ENCODE measurements at regions not wholly inside any gene's neighbourhood (a gene's known extent, or its start where the extent isn't known, plus 50 kb on each side); places are given as distances from the start of the nearest gene placed in this dataset.

DNA sequence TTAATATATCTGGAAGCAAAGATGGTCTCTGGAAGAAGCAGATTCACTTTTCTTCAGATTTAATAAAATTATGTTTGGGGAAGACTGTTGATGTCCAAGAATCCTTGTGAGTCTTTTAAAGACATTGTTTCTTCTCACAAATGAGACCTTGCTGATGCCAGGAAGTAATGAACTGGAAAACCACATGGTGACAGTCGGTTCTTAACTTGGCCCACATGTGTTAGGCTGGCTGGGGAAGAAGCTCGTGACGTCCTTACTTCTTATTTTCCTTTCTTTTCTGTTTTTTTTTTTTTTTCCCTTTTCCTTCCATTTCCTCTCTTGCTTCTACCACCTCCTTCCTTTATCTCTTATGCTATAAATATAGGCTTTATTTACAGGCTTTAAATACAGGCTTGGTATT, 950.2 kb downstream of the BCL11B start:
- TF ChIP-seq YY1 (IDR thresholded peaks at IDR 0.05; ENCODE audit: insufficient read depth, insufficient read length) (no peak), ZNF274 (IDR thresholded peaks at IDR 0.05; ENCODE audit: low read depth, low read length) (no peak), SUZ12 (IDR thresholded peaks at IDR 0.05; ENCODE audit: extremely low read depth, insufficient read depth, insufficient read length) (no peak)
